Keratinocyte (primary cell): ENCODE measurements at regions not wholly inside any gene's neighbourhood (a gene's known extent, or its start where the extent isn't known, plus 50 kb on each side); places are given as distances from the start of the nearest gene placed in this dataset.

Experiments used
- CTCF ChIP-seq, 3 experiments: IDR thresholded peaks in 1 of 3; conservative IDR thresholded peaks in 1 of 3; optimal IDR thresholded peaks in 1 of 3; 2 replicates in 2 of 3; 3 replicates in 1 of 3; pipeline versions ENCODE3 to v1.5.1; 2011; ENCODE audit warnings: low read length in 3 of 3, mild to moderate bottlenecking in 3 of 3, moderate library complexity in 2 of 3, control low read depth in 1 of 3, inconsistent platforms in 1 of 3; ENCODE audit not compliant: insufficient read depth in 2 of 3; ENCODE audit errors: extremely low read depth in 1 of 3
- EZH2 ChIP-seq: IDR thresholded peaks from one replicate; pipeline ENCODE4 v1.6.1; 2012; ENCODE audit warnings: inconsistent platforms, mild to moderate bottlenecking, low read length, moderate library complexity

DNA sequence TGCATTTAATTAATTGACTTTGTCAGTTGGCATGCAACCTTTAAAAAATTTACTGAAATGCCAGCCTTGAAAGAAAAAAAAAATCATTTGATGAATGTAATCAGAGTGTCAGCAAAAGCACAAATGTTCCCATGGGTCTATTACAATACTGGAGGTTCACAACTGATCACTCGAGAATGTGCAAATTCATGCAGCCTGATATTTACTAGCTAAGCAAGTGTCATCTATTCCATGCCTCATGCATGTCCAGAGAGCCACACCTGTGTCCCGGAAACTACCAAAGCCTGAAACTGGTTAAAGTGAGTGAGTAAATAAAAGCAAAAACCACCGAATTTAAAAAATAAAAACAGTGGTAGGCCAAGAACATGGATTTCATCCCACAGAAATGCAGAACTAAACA lies 415.3 kb upstream of the ID2 start:
- TF ChIP-seq CTCF (optimal IDR thresholded peaks at IDR 0.05 in 1 of 3, IDR thresholded peaks at IDR 0.05 in 1 of 3, conservative IDR thresholded peaks at IDR 0.05 in 1 of 3; ENCODE audit: extremely low read depth in 1 of 3, insufficient read depth in 2 of 3, low read length in 3 of 3): no peak
- TF ChIP-seq EZH2: no peak
